COLO668 (cell line): ENCODE measurements at regions not wholly inside any gene's neighbourhood (a gene's known extent, or its start where the extent isn't known, plus 50 kb on each side); places are given as distances from the start of the nearest gene placed in this dataset.
"Not testable (repeated sequence)": the region's sequence is repeated elsewhere in the genome, so short reads cannot be mapped to it uniquely, and the experiment has no call there.

Experiments
- DNase-seq: peaks from one replicate; lab custom pipeline; 2025; ENCODE audit not compliant: unreplicated experiment; lab: John Stamatoyannopoulos, UW

DNA sequence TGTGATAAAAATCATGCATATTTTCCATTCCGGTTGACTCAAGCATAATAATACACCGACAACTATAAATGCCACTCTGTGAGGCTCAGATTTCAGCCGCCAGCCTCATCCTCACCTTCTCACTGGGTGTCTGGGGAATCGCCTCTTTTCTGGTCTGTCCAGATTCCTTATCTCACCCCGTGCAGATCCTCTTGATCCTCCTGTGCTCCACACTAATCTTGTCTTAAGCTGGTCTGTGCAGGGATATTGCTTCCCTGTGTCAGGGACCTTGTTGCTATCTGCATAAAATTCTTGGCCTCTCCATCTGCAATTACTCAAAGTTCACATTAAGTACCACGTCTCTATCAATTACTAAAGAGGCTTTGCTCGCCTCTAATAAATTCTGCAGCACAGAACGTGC is 116.6 kb upstream of the SPACA7 start:
- DNase-seq, result no peak

GRCh38 chr13:112260108-112261055 is 115.8 kb upstream of the SPACA7 start:
- no peak for DNase-seq

DNA sequence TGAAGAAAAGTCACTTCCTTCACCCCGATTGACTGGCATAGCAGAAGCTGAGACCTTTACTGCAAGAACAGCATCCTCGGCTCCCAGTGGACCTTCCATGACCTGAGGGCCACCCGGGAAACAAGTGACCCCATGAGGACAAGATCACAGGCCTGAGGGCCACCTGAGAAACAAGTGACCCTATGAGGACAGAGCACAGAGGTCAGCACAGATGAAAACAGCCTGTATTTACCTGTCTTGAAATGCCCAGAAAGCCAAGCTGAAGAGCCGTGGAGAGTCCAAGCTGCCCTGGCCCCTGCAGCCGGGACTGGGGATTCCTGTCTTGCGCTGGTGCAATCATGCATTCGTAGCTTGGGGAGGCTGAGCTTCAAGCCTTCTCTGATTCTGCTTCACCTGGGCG is 114.2 kb upstream of the SPACA7 start:
- DNase-seq, result no peak

DNA sequence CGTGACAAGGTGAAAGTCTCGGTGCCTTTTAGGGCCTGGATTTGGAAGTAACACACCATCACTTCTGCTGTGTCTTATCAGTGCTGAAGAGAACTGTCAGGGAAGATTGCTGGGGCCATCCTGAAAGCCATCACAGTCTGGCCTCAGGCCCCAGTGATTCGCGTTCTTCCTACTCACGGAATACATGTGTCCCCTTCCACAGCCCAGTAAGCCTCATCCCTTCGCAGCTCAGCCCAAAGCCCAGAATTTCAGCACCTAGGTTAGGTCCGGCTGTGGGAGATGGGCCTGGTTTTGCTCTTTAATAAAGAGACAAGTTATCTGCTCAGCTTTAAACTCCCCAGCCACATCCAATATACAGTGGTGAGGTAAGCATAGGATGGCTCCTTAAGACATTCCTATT is 113.0 kb upstream of the SPACA7 start:
- no peak for DNase-seq

GRCh38 chr13:112267660-112268059 is 108.5 kb upstream of the SPACA7 start:
- no peak for DNase-seq

DNA sequence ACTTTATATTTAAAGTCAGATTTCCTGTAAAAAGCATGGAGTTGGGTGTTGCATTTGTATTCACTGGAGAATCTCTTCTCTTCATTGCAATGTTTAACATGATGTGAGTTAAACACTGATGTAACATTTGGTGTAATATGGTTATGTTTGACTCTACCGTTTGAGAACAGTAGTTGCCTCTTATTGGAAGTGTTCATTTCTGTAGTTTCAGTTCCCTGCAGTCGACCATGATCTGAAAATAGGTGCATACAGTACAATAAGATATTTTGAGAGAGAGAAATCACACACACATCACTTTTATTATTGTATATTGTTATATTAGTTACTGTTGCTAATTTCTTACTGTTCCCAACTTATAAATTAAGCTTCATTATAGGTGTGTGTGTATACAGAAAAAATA is 105.2 kb upstream of the SPACA7 start:
- DNase-seq, result no peak

GRCh38 chr13:112286733-112287132 is 89.4 kb upstream of the SPACA7 start:
- DNase-seq, result not testable (repeated sequence)

- DNase-seq, result no peak
Observed at GRCh38 chr13:112320303-112320702, 55.9 kb upstream of the SPACA7 start.

GRCh38 chr13:112322557-112322956 is 53.6 kb upstream of the SPACA7 start:
- no peak for DNase-seq

DNA sequence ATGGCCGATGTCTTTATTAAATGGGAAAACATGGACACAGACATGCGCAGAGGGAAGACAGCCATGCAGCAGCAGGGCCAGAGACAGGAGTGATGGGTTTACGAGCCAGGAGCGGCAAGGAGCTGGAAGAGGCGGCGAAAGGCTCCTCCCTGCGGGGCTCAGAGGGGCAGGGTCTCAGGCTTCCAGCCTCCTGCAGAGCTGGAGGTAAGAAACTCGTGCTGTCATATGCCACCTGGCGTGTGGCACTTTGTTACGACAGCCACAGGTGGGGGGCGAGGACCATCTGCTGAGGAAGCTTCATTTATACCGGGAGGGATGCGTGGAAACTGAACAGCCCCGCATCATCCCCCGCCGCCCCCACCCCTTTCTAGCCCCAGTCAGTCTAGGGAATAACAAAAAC is 52.0 kb upstream of the SPACA7 start:
- DNase-seq, result no peak

DNA sequence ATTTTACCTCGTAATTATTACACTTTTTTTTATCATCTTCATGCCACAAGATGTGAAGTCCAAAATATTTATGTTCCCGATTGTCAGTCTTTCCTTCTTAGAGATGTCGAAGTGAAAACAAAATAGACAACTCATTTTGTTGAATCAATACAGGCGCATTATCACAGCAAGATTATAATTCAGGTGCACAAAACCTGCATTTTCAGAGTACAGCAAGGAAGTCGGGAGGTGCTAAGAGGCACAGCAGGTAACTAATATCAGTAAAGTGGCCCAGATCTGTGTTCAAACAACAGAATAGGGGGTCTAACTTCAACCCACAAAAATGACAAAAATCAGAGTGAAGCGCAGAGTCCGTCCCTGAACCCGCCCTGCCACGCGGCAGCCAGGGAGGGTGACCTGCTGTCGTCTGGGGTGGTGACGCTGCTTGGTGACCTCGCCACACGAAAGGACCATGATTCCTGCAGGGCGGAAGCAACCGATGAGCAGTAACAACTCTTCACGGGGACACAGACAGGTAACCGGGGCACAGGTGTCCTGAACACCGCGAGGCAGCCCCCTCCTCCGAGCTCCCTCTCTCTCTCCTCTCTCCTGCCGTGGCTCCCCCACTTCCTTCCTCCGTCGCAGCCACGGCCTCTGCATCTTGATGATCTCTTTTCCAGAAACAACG is 50.9 kb upstream of the SPACA7 start:
- DNase-seq, result peak; percentile 32

DNA sequence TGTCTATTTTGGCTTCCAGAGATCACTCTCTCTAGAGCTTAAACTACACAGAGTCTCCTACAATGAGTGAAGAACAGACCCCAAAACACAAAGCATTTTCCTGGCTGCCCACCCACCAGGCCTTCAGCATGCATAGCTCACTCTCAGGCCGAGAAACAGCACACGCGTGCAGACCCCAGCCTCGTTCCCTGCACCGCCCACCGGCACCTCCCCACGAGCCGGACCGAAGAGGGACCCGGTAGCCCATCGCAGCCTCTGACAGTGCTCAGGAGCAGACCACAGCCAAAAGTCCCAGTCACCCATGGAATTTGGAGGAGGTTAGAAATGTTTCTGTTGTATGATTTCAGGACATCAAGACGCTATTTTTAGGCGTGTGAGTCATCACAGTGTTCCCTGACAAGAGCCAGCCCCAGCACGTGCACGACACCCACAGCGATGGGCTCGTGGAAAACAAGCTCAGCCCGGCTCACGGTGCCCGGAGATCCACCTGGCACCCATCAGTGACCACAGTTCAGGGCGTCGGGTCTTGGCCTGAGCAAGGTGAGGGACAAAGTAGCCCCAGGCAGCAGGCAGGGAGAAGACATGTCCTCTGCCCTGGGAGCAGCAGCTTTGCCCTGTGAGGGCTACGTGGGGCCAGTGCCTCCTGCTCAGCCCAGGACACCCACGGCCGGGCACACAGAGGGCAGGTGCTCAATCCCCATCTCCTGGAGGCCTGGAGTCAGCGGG is 50.1 kb upstream of the SPACA7 start:
- DNase-seq, result peak; percentile 42
